ENCODE measurements at regions not wholly inside any gene's neighbourhood (a gene's known extent, or its start where the extent isn't known, plus 50 kb on each side); places are given as distances from the start of the nearest gene placed in this dataset.

GRCh38 chr10:23693501-23693901, 254.6 kb downstream of the OTUD1 start:
- no peak for TF ChIP-seq USF1 (IDR thresholded peaks at IDR 0.05)
- no peak for TF ChIP-seq NFIC (IDR thresholded peaks at IDR 0.05)
- TF ChIP-seq CREB1 (IDR thresholded peaks at IDR 0.05; ENCODE audit: low read depth), result no peak
- TF ChIP-seq EGR1 (IDR thresholded peaks at IDR 0.05), result no peak
- TF ChIP-seq MAX (IDR thresholded peaks at IDR 0.05), result no peak
- no peak for TF ChIP-seq RAD21 (IDR thresholded peaks at IDR 0.05; ENCODE audit: low read depth)
- no peak for TF ChIP-seq REST (IDR thresholded peaks at IDR 0.05; ENCODE audit: low read depth)
- TF ChIP-seq ZBTB7A (IDR thresholded peaks at IDR 0.05; ENCODE audit: low read depth), result no peak
- TF ChIP-seq TCF12 (IDR thresholded peaks at IDR 0.05; ENCODE audit: low read depth), result no peak
- TF ChIP-seq TEAD4 (IDR thresholded peaks at IDR 0.05), result no peak
- no peak for TF ChIP-seq CEBPB (IDR thresholded peaks at IDR 0.05)

GRCh38 chr10:23693925-23694324, 255.1 kb downstream of the OTUD1 start:
- TF ChIP-seq ZBTB7A (IDR thresholded peaks at IDR 0.05; ENCODE audit: low read depth) (no peak), FOXM1 (IDR thresholded peaks at IDR 0.05; ENCODE audit: borderline replicate concordance, low read depth) (no peak), TCF12 (IDR thresholded peaks at IDR 0.05; ENCODE audit: low read depth) (no peak), RAD21 (IDR thresholded peaks at IDR 0.05; ENCODE audit: low read depth) (no peak), TEAD4 (IDR thresholded peaks at IDR 0.05) (no peak), NFIC (IDR thresholded peaks at IDR 0.05) (no peak), CEBPB (IDR thresholded peaks at IDR 0.05) (no peak), EGR1 (IDR thresholded peaks at IDR 0.05) (no peak), MAX (IDR thresholded peaks at IDR 0.05) (no peak), REST (IDR thresholded peaks at IDR 0.05; ENCODE audit: low read depth) (no peak), USF1 (IDR thresholded peaks at IDR 0.05) (no peak)

GRCh38 chr10:23694446-23694920, 255.6 kb downstream of the OTUD1 start:
- TF ChIP-seq MAX (IDR thresholded peaks at IDR 0.05), result no peak
- TF ChIP-seq RAD21 (IDR thresholded peaks at IDR 0.05; ENCODE audit: low read depth), result no peak
- TF ChIP-seq FOXM1 (IDR thresholded peaks at IDR 0.05; ENCODE audit: borderline replicate concordance, low read depth), result no peak
- no peak for TF ChIP-seq USF1 (IDR thresholded peaks at IDR 0.05)
- no peak for TF ChIP-seq CREB1 (IDR thresholded peaks at IDR 0.05; ENCODE audit: low read depth)
- TF ChIP-seq ZBTB7A (IDR thresholded peaks at IDR 0.05; ENCODE audit: low read depth), result no peak
- no peak for TF ChIP-seq TCF12 (IDR thresholded peaks at IDR 0.05; ENCODE audit: low read depth)

- no peak for TF ChIP-seq YY1 (IDR thresholded peaks at IDR 0.05; ENCODE audit: low read depth)
- TF ChIP-seq TEAD4 (IDR thresholded peaks at IDR 0.05), result no peak
- no peak for TF ChIP-seq ZBTB7A (IDR thresholded peaks at IDR 0.05; ENCODE audit: low read depth)
- no peak for TF ChIP-seq EGR1 (IDR thresholded peaks at IDR 0.05)
- TF ChIP-seq TAF1 (IDR thresholded peaks at IDR 0.05; ENCODE audit: low read depth), result no peak
- TF ChIP-seq CEBPB (IDR thresholded peaks at IDR 0.05), result no peak
- no peak for TF ChIP-seq FOXM1 (IDR thresholded peaks at IDR 0.05; ENCODE audit: borderline replicate concordance, low read depth)
- TF ChIP-seq NFIC (IDR thresholded peaks at IDR 0.05), result no peak
- no peak for TF ChIP-seq EP300 (IDR thresholded peaks at IDR 0.05; ENCODE audit: borderline replicate concordance)
- no peak for TF ChIP-seq REST (IDR thresholded peaks at IDR 0.05; ENCODE audit: low read depth)
Observed at GRCh38 chr10:23694921-23695824, 256.3 kb downstream of the OTUD1 start.

Data from Ishikawa (cell line).